Endothelial cell of umbilical vein (primary cell): ENCODE measurements at regions not wholly inside any gene's neighbourhood (a gene's known extent, or its start where the extent isn't known, plus 50 kb on each side); places are given as distances from the start of the nearest gene placed in this dataset.

ENCODE experiments used
- BruUV-seq: library from RNA; stranded (reverse); fragments of 400-500 nt; replicated peaks from 2 replicates; lab custom pipeline; 2021; lab: Mats Ljungman, UMichigan
- CTCF ChIA-PET: fragments of 300-600, 350-600 bp; sonication (Branson Sonifier 250); formaldehyde crosslinking; loops from one replicate; lab custom pipeline; 2021; ENCODE audit warnings: antibody characterized with exemption, inconsistent platforms; lab: Charles Lee
- POLR2A ChIA-PET: fragments of 300-600, 350-600 bp; sonication (Branson Sonifier 250); formaldehyde crosslinking; loops from one replicate; lab custom pipeline; 2021; ENCODE audit warnings: antibody characterized with exemption, inconsistent platforms; lab: Charles Lee
- DNase-seq: peaks from one replicate; pipeline ENCODE4 v3.0.0-alpha.2; 2011; ENCODE audit warnings: low read depth, low spot score
- FAIRE-seq: peaks from 2 replicates; lab custom pipeline; 2011; peaks lifted over from hg19 to GRCh38; lab: Jason Lieb, UNC
- H2AFZ ChIP-seq: 2 replicates; pipeline ENCODE4 v1.6.0; 2012; ENCODE audit warnings: low read depth, low read length, control low read depth, inconsistent platforms
- H3K27ac ChIP-seq: 2 replicates; pipeline ENCODE4 v1.5.1; 2011; ENCODE audit warnings: low read depth, mild to moderate bottlenecking, control low read depth, low read length, moderate library complexity; ENCODE audit not compliant: insufficient read depth
- H3K27me3 ChIP-seq, 2 experiments: 2 replicates each; pipeline versions ENCODE4 v1.6.0 to v1.6.1; 2011; ENCODE audit warnings: low read length in 2 of 2, mixed read lengths in 1 of 2; ENCODE audit not compliant: control insufficient read depth in 2 of 2, insufficient read depth in 2 of 2
- H3K36me3 ChIP-seq, 2 experiments: 2 replicates in 1 of 2; 3 replicates in 1 of 2; pipeline ENCODE4 v1.5.1; 2011; ENCODE audit warnings: low read length in 2 of 2, mild to moderate bottlenecking in 1 of 2, moderate library complexity in 1 of 2; ENCODE audit not compliant: control insufficient read depth in 2 of 2, insufficient read depth in 2 of 2; ENCODE audit errors: extremely low read depth in 1 of 2
- H3K4me1 ChIP-seq: 3 replicates; pipeline ENCODE4 v1.5.1; 2011; ENCODE audit warnings: mild to moderate bottlenecking, low read length; ENCODE audit not compliant: control insufficient read depth, insufficient read depth; ENCODE audit errors: extremely low read depth
- H3K4me2 ChIP-seq: 2 replicates; pipeline ENCODE4 v1.6.1; 2011; ENCODE audit warnings: low read length, control low read depth, mixed read lengths; ENCODE audit not compliant: insufficient read depth
- H3K4me3 ChIP-seq, 3 experiments: fragments of 200-600 bp in 1 of 3; sonication (generic), shearing (Covaris generic) in 1 of 3; replicated peaks in 1 of 3; 2 replicates each; pipeline ENCODE4 v1.5.1; 2011 to 2016; ENCODE audit warnings: control low read depth in 3 of 3, low read length in 3 of 3, mild to moderate bottlenecking in 2 of 3, inconsistent platforms in 1 of 3, low read depth in 1 of 3, moderate library complexity in 1 of 3; ENCODE audit not compliant: insufficient read depth in 1 of 3
- H3K79me2 ChIP-seq: 2 replicates; pipeline ENCODE4 v1.6.0; 2012; ENCODE audit warnings: low read length, inconsistent platforms; ENCODE audit not compliant: control insufficient read depth, insufficient read depth
- H3K9ac ChIP-seq: replicated peaks from 2 replicates; pipeline ENCODE3; 2011; ENCODE audit warnings: low read length, control low read depth; ENCODE audit not compliant: insufficient read depth; ENCODE audit errors: extremely low read depth
- H3K9me1 ChIP-seq: replicated peaks from 3 replicates; pipeline ENCODE4 v1.6.0; 2011; ENCODE audit warnings: mild to moderate bottlenecking, low read length; ENCODE audit not compliant: control insufficient read depth, insufficient read depth; ENCODE audit errors: extremely low read depth
- H3K9me3 ChIP-seq: replicated peaks from 2 replicates; pipeline ENCODE4 v1.5.1; 2012; ENCODE audit warnings: low read length, inconsistent platforms; ENCODE audit not compliant: control insufficient read depth, insufficient read depth
- H4K20me1 ChIP-seq: replicated peaks from 2 replicates; pipeline ENCODE3; 2011; ENCODE audit warnings: mild to moderate bottlenecking, low read length; ENCODE audit not compliant: control insufficient read depth, insufficient read depth; ENCODE audit errors: extremely low read depth
- EZH2 ChIP-seq: IDR thresholded peaks from 2 replicates; pipeline ENCODE4 v1.6.1; 2012; ENCODE audit warnings: borderline replicate concordance, low read depth, mild to moderate bottlenecking, moderate library complexity, low read length, inconsistent platforms; ENCODE audit not compliant: severe bottlenecking
- GATA2 ChIP-seq: IDR thresholded peaks from 2 replicates; pipeline ENCODE4 v1.7.0; 2011; ENCODE audit warnings: low read depth, mild to moderate bottlenecking, moderate library complexity, mixed read lengths, low read length; ENCODE audit not compliant: insufficient read length, insufficient read depth
- JUN ChIP-seq: IDR thresholded peaks from 2 replicates; pipeline ENCODE4 v1.6.1; 2011; ENCODE audit warnings: borderline replicate concordance, low read depth; ENCODE audit not compliant: insufficient read length, insufficient read depth
- MAX ChIP-seq: IDR thresholded peaks from 2 replicates; pipeline ENCODE4 v1.6.1; 2011; ENCODE audit not compliant: insufficient read depth, insufficient read length
- MYC ChIP-seq: IDR thresholded peaks from one replicate; pipeline ENCODE4 v1.6.1; 2011; ENCODE audit warnings: mild to moderate bottlenecking, low read depth, low read length
- POLR2A ChIP-seq: IDR thresholded peaks from 2 replicates; pipeline ENCODE4 v1.6.1; 2012; ENCODE audit warnings: low read depth, mild to moderate bottlenecking, control low read depth, low read length
- POLR2AphosphoS5 ChIP-seq: IDR thresholded peaks from 2 replicates; pipeline ENCODE4 v1.6.1; 2012; ENCODE audit warnings: low read depth, mild to moderate bottlenecking, control low read depth, low read length, moderate library complexity; ENCODE audit not compliant: insufficient read depth
- dilution Hi-C: fragments of 300-500 bp; cut with MboI; formaldehyde crosslinking; loops from one replicate; pipeline ENCODE4 v1.15.0; 2019; ENCODE audit warnings: low sequenced_read_pairs; ENCODE audit not compliant: extremely low pct_ligation_motif_present
- intact Hi-C: fragments of 100-400 bp; cut with micrococcal nuclease; formaldehyde crosslinking; loops from one replicate; pipeline ENCODE4 v1.10.0; 2022

- Histone ChIP-seq H4K20me1 (no peaks in the 10 kb centered on the region), H3K27me3 (no peaks in the 10 kb centered on the region), H3K4me2 (no peak overlapping the region), H3K36me3 (no peaks in the 10 kb centered on the region), H3K9me3 (peaks cover 2% of the 10 kb centered on the region), H3K79me2 (no peaks in the 10 kb centered on the region), H3K4me1 (no peaks in the 10 kb centered on the region), H3K27ac (no peak overlapping the region), H3K9me1 (no peaks in the 10 kb centered on the region), H2AFZ (no peak overlapping the region), H3K9ac (no peak overlapping the region), H3K4me3 (no peak overlapping the region)
- FAIRE-seq (no peak), DNase-seq (no peak)
- ChIA-PET POLR2A (no interaction called here), CTCF (no interaction called here)
- no TSS peak for BruUV-seq
- intact Hi-C loops, result no loop called here
- dilution Hi-C loops, result no loop called here
- TF ChIP-seq MAX (no peak), JUN (no peak), POLR2AphosphoS5 (no peak)
These were observed 124.8 kb downstream of the BCHE start for GRCh38 chr3:165712382-165712781.

- TF ChIP-seq GATA2 (no peak), EZH2 (no peak), MAX (no peak), POLR2A (no peak), MYC (no peak), POLR2AphosphoS5 (no peak)
- CTCF ChIA-PET, result no interaction called here
- H3K9ac ChIP-seq, result no peak overlapping the region
- no peaks in the 10 kb centered on the region for H3K9me3 ChIP-seq
- H3K9me1 ChIP-seq, result no peaks in the 10 kb centered on the region
- no peaks in the 10 kb centered on the region for H3K36me3 ChIP-seq
- FAIRE-seq (no peak), DNase-seq (no peak)
- no peak overlapping the region for H3K27ac ChIP-seq
- intact Hi-C loops, result no loop called here
- no peaks in the 10 kb centered on the region for H3K79me2 ChIP-seq
- H3K4me3 ChIP-seq, result no peak overlapping the region
- no peaks in the 10 kb centered on the region for H3K27me3 ChIP-seq
- H3K4me2 ChIP-seq, result no peak overlapping the region
- H3K4me1 ChIP-seq, result no peaks in the 10 kb centered on the region
- BruUV-seq, result no TSS peak
- dilution Hi-C loops, result no loop called here
- H4K20me1 ChIP-seq, result no peaks in the 10 kb centered on the region
- POLR2A ChIA-PET, result no interaction called here
- H2AFZ ChIP-seq, result no peak overlapping the region
These were observed 139.3 kb downstream of the BCHE start for GRCh38 chr3:165697910-165698309.
